Transverse colon (tissue), 4 donors: ENCODE measurements at regions not wholly inside any gene's neighbourhood (a gene's known extent, or its start where the extent isn't known, plus 50 kb on each side); places are given as distances from the start of the nearest gene placed in this dataset.

Experiments used
- DNase-seq: peaks from one replicate; pipeline ENCODE4 v3.0.0-alpha.2; 2019
- H3K27ac ChIP-seq, 4 donors: fragments of 200-600 bp; sonication (generic); 2 replicates each; pipeline ENCODE4 v1.5.1; 2016 to 2018; ENCODE audit warnings: inconsistent platforms in 4 of 4
- H3K27me3 ChIP-seq: fragments of 200-600 bp; sonication (generic); 2 replicates; pipeline ENCODE4 v1.5.1; 2017; ENCODE audit warnings: inconsistent platforms
- H3K36me3 ChIP-seq, 4 donors: fragments of 200-600 bp; sonication (generic); 2 replicates each; pipeline ENCODE4 v1.5.1; 2017 to 2019; ENCODE audit warnings: inconsistent platforms in 4 of 4
- H3K4me1 ChIP-seq, 4 donors: fragments of 200-600 bp; sonication (generic); 2 replicates each; pipeline ENCODE4 v1.5.1; 2017 to 2020; ENCODE audit warnings: inconsistent platforms in 4 of 4
- H3K4me3 ChIP-seq, 4 donors: fragments of 200-600 bp; sonication (generic); 1 replicate in 1 of 4; 2 replicates in 3 of 4; pipeline versions ENCODE4 v1.5.1 to v1.6.1; 2017 to 2019; ENCODE audit warnings: inconsistent platforms in 4 of 4
- H3K9me3 ChIP-seq, 2 donors: fragments of 200-600 bp; sonication (generic); 2 replicates each; pipeline ENCODE4 v1.5.1; 2017 to 2019; ENCODE audit warnings: inconsistent platforms in 2 of 2
- EP300 ChIP-seq: sonication (generic); formaldehyde crosslinking; IDR thresholded peaks from one replicate; pipeline ENCODE4 v1.6.1; 2017; ENCODE audit warnings: antibody characterized with exemption, low read depth
- POLR2A ChIP-seq: fragments of 450-650 bp; IDR thresholded peaks from one replicate; pipeline ENCODE4 v1.6.1; 2016; ENCODE audit warnings: antibody characterized with exemption, mild to moderate bottlenecking, moderate library complexity
- POLR2AphosphoS5 ChIP-seq, 3 donors: sonication (generic); formaldehyde crosslinking; IDR thresholded peaks; one replicate each; pipeline ENCODE4 v1.6.1; 2016; ENCODE audit warnings: antibody characterized with exemption in 3 of 3
- WGBS, 2 donors: methylation state at CpG; one replicate each; pipeline ENCODE4 v1.1.5; 2018; ENCODE audit warnings: low coverage in 1 of 2; 5-methylcytosine and 5-hydroxymethylcytosine counted together
- in situ Hi-C, 4 donors: fragments of 200-750 bp; cut with MboI; loops; one replicate each; pipeline versions ENCODE4 v1.15.0 to v1.15.1; 2017; ENCODE audit warnings: low sequenced_read_pairs in 3 of 4, low pct_ligation_motif_present in 1 of 4, low pct_unique_long_range_greater_than_20kb in 1 of 4
- intact Hi-C: fragments of 100-400 bp; cut with DNase I; formaldehyde crosslinking; loops from one replicate; pipeline ENCODE4 v1.15.1; 2023; ENCODE audit warnings: low total_unique reads
- TF ChIP-seq, protein P1 (sequence below), 5 experiments: fragments of 200-600 bp in 3 of 5; fragments of 450-650 bp in 2 of 5; sonication (generic) in 3 of 5; IDR thresholded peaks; 1 replicate in 2 of 5; 2 replicates in 3 of 5; pipeline ENCODE4 v1.5.1; 2016 to 2017; ENCODE audit warnings: antibody characterized with exemption in 5 of 5, inconsistent platforms in 3 of 5, mild to moderate bottlenecking in 2 of 5, moderate library complexity in 1 of 5

GRCh38 chr7:156237614-156238013, 403.0 kb upstream of the RNF32 start:
- TF ChIP-seq POLR2A: no peak
- TF ChIP-seq, protein P1, sequence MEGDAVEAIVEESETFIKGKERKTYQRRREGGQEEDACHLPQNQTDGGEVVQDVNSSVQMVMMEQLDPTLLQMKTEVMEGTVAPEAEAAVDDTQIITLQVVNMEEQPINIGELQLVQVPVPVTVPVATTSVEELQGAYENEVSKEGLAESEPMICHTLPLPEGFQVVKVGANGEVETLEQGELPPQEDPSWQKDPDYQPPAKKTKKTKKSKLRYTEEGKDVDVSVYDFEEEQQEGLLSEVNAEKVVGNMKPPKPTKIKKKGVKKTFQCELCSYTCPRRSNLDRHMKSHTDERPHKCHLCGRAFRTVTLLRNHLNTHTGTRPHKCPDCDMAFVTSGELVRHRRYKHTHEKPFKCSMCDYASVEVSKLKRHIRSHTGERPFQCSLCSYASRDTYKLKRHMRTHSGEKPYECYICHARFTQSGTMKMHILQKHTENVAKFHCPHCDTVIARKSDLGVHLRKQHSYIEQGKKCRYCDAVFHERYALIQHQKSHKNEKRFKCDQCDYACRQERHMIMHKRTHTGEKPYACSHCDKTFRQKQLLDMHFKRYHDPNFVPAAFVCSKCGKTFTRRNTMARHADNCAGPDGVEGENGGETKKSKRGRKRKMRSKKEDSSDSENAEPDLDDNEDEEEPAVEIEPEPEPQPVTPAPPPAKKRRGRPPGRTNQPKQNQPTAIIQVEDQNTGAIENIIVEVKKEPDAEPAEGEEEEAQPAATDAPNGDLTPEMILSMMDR (IDR thresholded peaks at IDR 0.05): no peak
- no peak for TF ChIP-seq EP300
- no peak for TF ChIP-seq POLR2AphosphoS5 (IDR thresholded peaks at IDR 0.05)

DNA sequence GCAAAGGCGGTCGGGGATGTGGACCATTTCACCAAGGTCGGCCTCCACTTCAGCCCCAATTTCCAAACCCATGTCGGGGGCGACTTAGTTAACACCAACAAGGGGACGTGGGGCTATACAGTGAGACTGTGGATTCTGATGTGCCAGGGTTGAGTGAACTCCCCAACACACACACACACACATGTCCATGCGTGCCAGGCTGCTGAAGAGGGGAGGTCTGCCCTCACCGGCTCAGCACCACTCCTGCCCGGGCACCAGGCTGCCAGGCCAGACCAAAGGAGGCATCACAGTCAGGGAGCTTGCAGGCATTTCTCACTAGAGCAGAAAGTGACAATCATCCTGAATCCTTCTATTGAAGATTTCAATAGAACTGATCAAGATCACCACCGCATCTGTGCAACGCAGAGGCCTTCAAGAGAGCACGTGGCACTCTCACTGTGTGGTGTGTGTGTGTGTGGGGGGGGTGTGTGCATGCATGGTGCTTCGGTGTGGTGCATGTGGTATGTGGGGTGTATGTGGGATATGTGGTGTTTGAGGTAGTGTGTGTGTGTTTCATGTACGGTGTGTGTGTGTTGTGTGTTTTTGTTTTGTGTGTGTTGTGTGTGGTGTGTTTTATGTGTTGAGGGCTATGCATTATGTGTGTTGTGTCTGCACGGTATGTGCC, 403.5 kb upstream of the RNF32 start:
- Histone ChIP-seq H3K27ac (no peak overlapping the region), H3K4me1 (no peaks in the 10 kb centered on the region), H3K36me3 (no peaks in the 10 kb centered on the region), H3K4me3 (no peak overlapping the region), H3K27me3 (no peaks in the 10 kb centered on the region), H3K9me3 (no peaks in the 10 kb centered on the region)
- in situ Hi-C loops (no loop called here), intact Hi-C loops (no loop called here)
- TF ChIP-seq POLR2AphosphoS5 (IDR thresholded peaks at IDR 0.05) (no peak), EP300 (no peak), POLR2A (no peak)
- TF ChIP-seq, protein P1 (IDR thresholded peaks at IDR 0.05): no peak
- 80 to 91% methylated on average over 2 to 14 of the region's 15 CpGs for WGBS, 2 donors
- no peak for DNase-seq

More at GRCh38 chr7:156237614-156238013, 403.0 kb upstream of the RNF32 start:
- in situ Hi-C loops: no loop called here
- no peaks in the 10 kb centered on the region for H3K4me1 ChIP-seq
- 93 to 98% methylated on average over 5 to 6 of the region's 6 CpGs for WGBS, 2 donors
- DNase-seq: no peak
- no peaks in the 10 kb centered on the region for H3K36me3 ChIP-seq
- intact Hi-C loops: no loop called here
- H3K4me3 ChIP-seq: no peak overlapping the region
- no peaks in the 10 kb centered on the region for H3K27me3 ChIP-seq
- H3K9me3 ChIP-seq: no peaks in the 10 kb centered on the region
- no peak overlapping the region for H3K27ac ChIP-seq

DNA sequence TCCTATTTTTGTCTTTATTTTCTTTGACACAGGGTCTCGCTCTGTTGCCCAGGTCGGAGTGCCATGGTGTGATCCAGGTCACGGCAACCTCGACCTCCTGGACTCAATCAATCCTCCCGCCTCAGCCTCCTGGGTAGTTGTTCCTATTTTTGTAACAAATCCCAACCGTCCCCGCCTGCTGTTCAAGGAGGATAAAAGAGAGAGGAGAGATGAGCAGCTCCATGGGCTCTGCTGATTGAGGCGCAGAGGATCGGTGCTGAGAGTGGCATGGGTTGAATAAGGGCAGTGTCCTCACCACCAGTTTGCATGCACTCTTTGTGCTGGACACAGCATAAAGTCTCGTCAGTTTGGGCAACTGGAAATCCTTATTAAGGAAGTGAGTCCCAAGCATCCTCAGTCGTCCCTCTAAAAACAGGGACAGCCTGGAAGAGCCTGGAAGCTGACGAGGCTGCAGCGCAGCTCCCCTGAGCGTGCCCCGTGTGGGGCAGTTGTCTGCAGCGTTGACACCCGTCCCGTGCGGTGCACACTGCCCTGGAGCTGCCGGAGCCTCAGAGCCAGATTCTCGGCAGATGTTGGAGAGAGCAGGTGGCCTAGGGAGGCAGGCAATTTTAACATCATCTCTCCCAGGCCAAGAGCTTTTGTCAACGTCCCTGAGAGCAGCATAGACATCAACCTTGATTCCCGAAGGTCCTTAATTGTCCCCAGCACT, 404.2 kb upstream of the RNF32 start:
- intact Hi-C loops (no loop called here), in situ Hi-C loops (no loop called here)
- DNase-seq: no peak
- H3K9me3 ChIP-seq: no peaks in the 10 kb centered on the region
- no peaks in the 10 kb centered on the region for H3K4me1 ChIP-seq
- H3K27me3 ChIP-seq: no peaks in the 10 kb centered on the region
- WGBS, 2 donors: 83 to 89% methylated on average over 7 to 23 of the region's 23 CpGs
- H3K27ac ChIP-seq: no peak overlapping the region
- H3K4me3 ChIP-seq: no peak overlapping the region
- no peaks in the 10 kb centered on the region for H3K36me3 ChIP-seq
- TF ChIP-seq POLR2AphosphoS5 (IDR thresholded peaks at IDR 0.05): no peak
- TF ChIP-seq POLR2A: no peak
- TF ChIP-seq, protein P1 (IDR thresholded peaks at IDR 0.05): no peak
- TF ChIP-seq EP300: no peak

DNA sequence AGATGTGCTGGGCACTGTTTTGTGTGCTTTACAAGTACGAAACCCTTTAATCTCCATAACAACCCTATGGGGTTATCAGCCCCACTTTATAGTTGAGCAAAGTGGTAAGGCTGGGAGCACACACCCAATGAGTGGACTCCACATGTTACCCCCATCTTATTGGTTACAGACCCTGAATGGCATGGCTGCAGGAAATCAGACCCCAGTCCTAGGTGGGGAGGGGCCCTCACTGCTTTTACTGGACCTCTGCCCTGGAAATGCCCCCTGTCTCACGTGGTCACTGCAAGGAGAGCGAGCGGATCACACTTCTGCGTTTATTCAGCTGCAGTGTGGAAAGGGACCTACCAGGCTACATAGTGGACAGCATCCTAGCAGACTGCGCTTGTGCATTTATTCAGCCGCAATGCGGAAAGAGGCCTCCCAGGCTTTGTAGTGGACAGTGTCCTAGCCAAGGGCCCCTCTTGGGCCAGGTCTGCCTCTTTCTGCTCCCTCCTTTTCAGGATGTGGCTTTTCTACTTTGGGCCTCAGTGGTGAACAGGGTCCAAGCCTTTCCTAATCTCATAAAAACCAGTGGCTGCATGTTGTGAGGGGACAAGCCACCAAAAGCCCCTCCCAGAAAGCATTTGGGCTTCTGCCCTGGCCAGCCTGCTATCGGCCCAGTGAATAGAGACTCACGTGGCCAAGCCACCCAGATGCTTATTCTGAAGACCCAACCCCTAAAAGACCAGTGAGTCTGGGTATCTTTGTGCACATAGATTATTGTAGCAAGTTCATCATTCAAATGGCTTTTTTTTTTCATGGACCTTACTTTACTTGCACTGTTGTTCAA, 405.7 kb upstream of the RNF32 start:
- no peaks in the 10 kb centered on the region for H3K36me3 ChIP-seq
- H3K4me1 ChIP-seq: no peaks in the 10 kb centered on the region
- no peak for DNase-seq
- TF ChIP-seq EP300: no peak
- no peak for TF ChIP-seq POLR2AphosphoS5 (IDR thresholded peaks at IDR 0.05)
- no peak for TF ChIP-seq POLR2A
- TF ChIP-seq, protein P1 (IDR thresholded peaks at IDR 0.05): no peak
- no peak overlapping the region for H3K27ac ChIP-seq
- intact Hi-C loops (loop anchor here (5.0 kb wide), 1 partner anchor 1738 kb away; no protein-coding TSS in a partner anchor), in situ Hi-C loops (no loop called here)
- no peaks in the 10 kb centered on the region for H3K27me3 ChIP-seq
- WGBS, 2 donors: 85% methylated on average over 10 of the region's 10 CpGs; no CpG with 5 or more reads in 1 of the 2 donors
- H3K9me3 ChIP-seq: no peaks in the 10 kb centered on the region
- no peak overlapping the region for H3K4me3 ChIP-seq
